ENCODE measurements at regions not wholly inside any gene's neighbourhood (a gene's known extent, or its start where the extent isn't known, plus 50 kb on each side); places are given as distances from the start of the nearest gene placed in this dataset.

DNA sequence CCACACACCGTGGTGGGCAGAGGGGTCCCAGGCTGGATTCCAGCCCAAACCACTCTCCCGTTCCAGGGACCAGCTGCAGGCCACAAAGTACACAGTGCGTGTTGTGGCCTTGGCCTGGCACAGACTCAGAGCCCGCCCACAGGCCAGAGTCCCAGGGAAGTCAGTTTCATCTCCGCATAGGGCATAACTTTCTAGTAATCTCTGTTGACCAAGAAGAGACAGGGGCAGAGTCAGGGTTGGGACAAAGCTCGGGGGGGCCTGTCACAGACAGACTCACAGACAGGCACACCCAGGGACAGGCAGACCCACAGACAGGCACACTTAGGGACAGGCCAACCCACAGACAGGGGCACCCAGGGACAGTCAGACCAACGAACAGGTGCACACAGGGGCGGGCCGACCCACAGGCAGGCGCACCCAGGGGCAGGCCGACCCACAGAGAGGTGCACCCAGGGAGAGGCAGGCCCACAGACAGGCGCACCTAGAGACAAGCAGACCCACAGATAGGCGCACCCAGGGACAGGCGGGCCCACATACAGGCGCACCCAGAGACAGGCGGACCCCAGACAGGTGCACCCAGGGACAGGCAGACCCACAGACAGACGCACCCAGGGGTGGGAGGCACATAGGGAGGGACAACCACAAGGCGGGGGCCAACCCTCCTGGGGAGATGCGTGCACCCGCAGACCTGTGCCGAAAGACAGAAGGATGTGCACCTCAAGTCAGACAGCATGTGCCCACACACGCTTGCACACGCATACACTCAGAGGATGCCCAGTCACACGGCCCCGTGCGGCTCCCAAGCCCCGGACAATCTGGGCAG is 323.3 kb upstream of the RTL1 start:
- Histone ChIP-seq H3K9me3 (ENCODE audit: insufficient read depth, low read length) (no peaks in the 10 kb centered on the region), H4K20me1 (ENCODE audit: insufficient read depth, low read length) (no peaks in the 10 kb centered on the region), H3K36me3 (replicated peaks; ENCODE audit: low read depth, low read length) (no peaks in the 10 kb centered on the region), H3K79me2 (ENCODE audit: low read length) (no peaks in the 10 kb centered on the region), H3K4me1 (ENCODE audit: low read length) (no peaks in the 10 kb centered on the region), H3K27ac (ENCODE audit: low read length) (no peak overlapping the region), H3K27me3 (ENCODE audit: low read depth, low read length) (no peaks in the 10 kb centered on the region), H3K4me3 (ENCODE audit: low read length) (no peak overlapping the region), H3K9ac (ENCODE audit: low read length) (no peak overlapping the region), H2AFZ (ENCODE audit: low read depth, low read length) (no peak overlapping the region), H3K4me2 (ENCODE audit: low read length) (no peak overlapping the region)
- TF ChIP-seq CTCF (IDR thresholded peaks at IDR 0.05; ENCODE audit: low read depth, low read length), result no peak

DNA sequence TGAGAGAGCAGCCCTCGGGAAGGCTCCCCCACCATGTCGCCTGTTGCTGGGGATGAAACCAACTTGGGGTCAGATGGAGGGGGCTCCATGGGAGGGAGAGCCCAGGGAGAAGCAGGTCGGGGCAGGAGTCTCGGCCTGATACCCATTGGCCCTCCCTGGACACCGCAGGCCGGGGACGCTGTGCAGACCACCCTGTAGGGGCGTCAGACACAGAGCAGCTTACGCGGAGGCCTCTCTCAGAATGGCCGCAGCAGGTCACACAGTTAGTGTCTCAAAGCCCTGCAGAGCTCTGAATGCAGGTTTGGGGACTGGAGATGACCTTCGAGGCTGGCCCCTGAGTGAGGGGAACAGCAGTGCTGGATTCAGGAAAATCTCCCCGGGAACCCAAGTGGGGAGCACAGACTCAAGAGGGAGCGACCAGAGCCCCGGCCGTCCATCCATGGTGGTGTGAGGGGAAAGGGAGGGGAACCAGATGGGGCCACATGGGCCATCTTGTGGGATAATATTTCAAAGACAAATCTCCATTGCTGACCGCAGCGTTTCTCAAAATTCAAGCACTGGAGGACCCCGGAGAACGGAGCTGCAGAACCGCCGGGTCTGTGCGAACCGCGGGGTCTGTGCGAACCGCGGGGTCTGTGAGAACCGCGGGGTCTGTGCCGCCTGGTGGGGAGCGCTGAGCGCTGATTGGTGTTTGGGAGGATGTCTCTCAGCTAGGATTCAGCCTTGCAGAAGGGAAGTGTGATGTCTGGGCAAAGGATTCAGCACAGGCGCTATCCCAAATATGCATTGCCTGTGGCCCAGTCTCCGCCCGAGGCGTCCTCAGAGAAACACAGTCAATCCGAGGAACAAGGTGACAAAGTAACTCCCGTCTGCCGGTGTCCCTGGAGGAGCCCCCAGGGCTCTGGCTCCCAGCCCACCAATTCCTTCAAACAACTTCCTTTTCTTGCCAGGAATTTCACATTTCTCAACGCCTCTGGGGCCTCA is 324.4 kb upstream of the RTL1 start:
- Histone ChIP-seq H3K27me3 (ENCODE audit: low read depth, low read length) (no peaks in the 10 kb centered on the region), H3K4me1 (ENCODE audit: low read length) (no peaks in the 10 kb centered on the region), H3K4me3 (ENCODE audit: low read length) (no peak overlapping the region), H3K9ac (ENCODE audit: low read length) (no peak overlapping the region), H4K20me1 (ENCODE audit: insufficient read depth, low read length) (no peaks in the 10 kb centered on the region), H3K4me2 (ENCODE audit: low read length) (no peak overlapping the region), H3K36me3 (replicated peaks; ENCODE audit: low read depth, low read length) (no peaks in the 10 kb centered on the region), H3K79me2 (ENCODE audit: low read length) (no peaks in the 10 kb centered on the region), H3K9me3 (ENCODE audit: insufficient read depth, low read length) (no peaks in the 10 kb centered on the region), H2AFZ (ENCODE audit: low read depth, low read length) (no peak overlapping the region), H3K27ac (ENCODE audit: low read length) (no peak overlapping the region)
- no peak for TF ChIP-seq EZH2phosphoT487 (IDR thresholded peaks at IDR 0.05; ENCODE audit: low read depth)
- TF ChIP-seq CTCF (IDR thresholded peaks at IDR 0.05; ENCODE audit: low read depth, low read length), result no peak

- Histone ChIP-seq H3K27ac (ENCODE audit: low read length) (no peak overlapping the region), H3K79me2 (ENCODE audit: low read length) (no peaks in the 10 kb centered on the region), H3K4me3 (ENCODE audit: low read length) (no peak overlapping the region), H3K9me3 (ENCODE audit: insufficient read depth, low read length) (no peaks in the 10 kb centered on the region), H3K4me2 (ENCODE audit: low read length) (no peak overlapping the region), H3K36me3 (replicated peaks; ENCODE audit: low read depth, low read length) (no peaks in the 10 kb centered on the region), H4K20me1 (ENCODE audit: insufficient read depth, low read length) (no peaks in the 10 kb centered on the region), H3K9ac (ENCODE audit: low read length) (no peak overlapping the region), H3K27me3 (ENCODE audit: low read depth, low read length) (no peaks in the 10 kb centered on the region), H2AFZ (ENCODE audit: low read depth, low read length) (no peak overlapping the region), H3K4me1 (ENCODE audit: low read length) (no peaks in the 10 kb centered on the region)
- no peak for TF ChIP-seq CTCF (IDR thresholded peaks at IDR 0.05; ENCODE audit: low read depth, low read length)
- TF ChIP-seq EZH2phosphoT487 (IDR thresholded peaks at IDR 0.05; ENCODE audit: low read depth), result no peak
Observed at GRCh38 chr14:101228949-101229541, 325.5 kb upstream of the RTL1 start.

DNA sequence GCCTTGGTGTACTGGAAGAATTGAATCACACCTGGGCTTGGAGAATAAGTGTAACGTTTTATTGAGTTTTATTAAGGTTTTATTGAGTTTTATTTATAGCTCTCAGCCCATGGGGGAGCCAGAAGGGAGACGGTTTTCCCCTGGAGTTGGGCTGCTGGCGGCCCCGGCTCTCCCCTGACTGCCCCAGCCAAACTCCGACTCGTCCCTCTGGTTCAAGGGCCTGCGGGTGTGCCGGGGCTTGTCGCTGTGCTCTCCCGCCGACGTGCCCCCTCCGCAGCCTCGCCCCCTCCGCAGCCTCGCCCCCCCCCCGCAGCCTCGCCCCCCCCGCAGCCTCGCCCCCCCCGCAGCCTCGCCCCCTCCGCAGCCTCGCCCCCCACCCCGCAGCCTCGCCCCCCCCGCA is 326.1 kb upstream of the RTL1 start:
- no peaks in the 10 kb centered on the region for H3K27me3 ChIP-seq (ENCODE audit: low read depth, low read length)
- no peak overlapping the region for H3K4me2 ChIP-seq (ENCODE audit: low read length)
- H3K4me3 ChIP-seq (ENCODE audit: low read length), result no peak overlapping the region
- no peak for TF ChIP-seq CTCF (IDR thresholded peaks at IDR 0.05; ENCODE audit: low read depth, low read length)
- TF ChIP-seq EZH2phosphoT487 (IDR thresholded peaks at IDR 0.05; ENCODE audit: low read depth), result no peak
- no peaks in the 10 kb centered on the region for H3K36me3 ChIP-seq (replicated peaks; ENCODE audit: low read depth, low read length)
- no peaks in the 10 kb centered on the region for H3K9me3 ChIP-seq (ENCODE audit: insufficient read depth, low read length)
- H3K4me1 ChIP-seq (ENCODE audit: low read length), result no peaks in the 10 kb centered on the region
- no peak overlapping the region for H2AFZ ChIP-seq (ENCODE audit: low read depth, low read length)
- no peak overlapping the region for H3K9ac ChIP-seq (ENCODE audit: low read length)
- H3K79me2 ChIP-seq (ENCODE audit: low read length), result no peaks in the 10 kb centered on the region
- no peak overlapping the region for H3K27ac ChIP-seq (ENCODE audit: low read length)
- H4K20me1 ChIP-seq (ENCODE audit: insufficient read depth, low read length), result no peaks in the 10 kb centered on the region

Measured in OCI-LY3 (cell line).